Activated CD8-positive, alpha-beta memory T cell treated with anti-CD3 and anti-CD28 coated beads for 4 hours (primary cell): ENCODE measurements at regions not wholly inside any gene's neighbourhood (a gene's known extent, or its start where the extent isn't known, plus 50 kb on each side); places are given as distances from the start of the nearest gene placed in this dataset.
A peak's percentile ranks its signal among the peaks of the same experiment; 100 is the strongest.
"Not testable (repeated sequence)": the region's sequence is repeated elsewhere in the genome, so short reads cannot be mapped to it uniquely, and the experiment has no call there.

Experiments
- DNase-seq, 2 donors: peaks; one replicate each; pipeline ENCODE4 v3.0.0-alpha.2; 2020; ENCODE audit warnings: low read depth in 2 of 2

DNA sequence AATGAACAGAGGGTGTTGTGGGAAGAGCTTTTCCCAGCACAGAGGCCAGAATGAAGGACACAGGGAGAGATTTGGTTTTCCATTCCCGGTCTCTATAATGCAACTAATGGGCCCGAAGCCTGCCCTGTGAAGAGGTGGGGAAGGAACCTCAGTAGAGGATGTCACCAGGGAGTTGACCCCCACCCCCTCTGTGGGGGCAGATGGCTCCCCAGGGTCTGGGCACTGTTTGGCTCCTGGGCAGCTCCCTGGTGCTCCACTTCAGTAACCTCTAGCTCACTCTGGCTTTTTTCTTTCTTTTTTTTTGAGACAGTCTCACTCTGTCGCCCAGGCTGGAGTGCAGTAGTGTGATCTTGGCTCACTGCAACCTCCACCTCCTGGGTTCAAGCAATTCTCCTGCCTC is 109.1 kb upstream of the DLG1 start:
- DNase-seq = no peak

DNA sequence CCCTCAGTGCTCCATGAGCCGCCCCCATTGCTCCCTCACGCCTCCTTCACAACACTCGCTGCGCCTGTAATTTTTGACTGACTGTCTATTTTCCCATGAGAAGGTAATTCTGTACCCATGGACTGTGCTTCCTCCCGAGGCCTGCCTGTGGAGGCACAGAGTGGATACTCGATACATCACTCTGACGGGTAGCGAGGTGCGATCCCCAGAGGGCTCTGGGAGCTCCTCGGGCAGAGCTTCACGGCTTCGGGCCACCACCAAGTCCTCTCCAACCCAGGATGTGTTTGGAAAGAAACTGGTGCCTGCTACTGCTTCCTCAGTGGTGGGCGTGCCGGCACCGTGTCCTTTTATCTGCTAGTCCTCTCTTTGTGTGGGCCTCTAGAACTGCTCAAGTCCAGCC is 108.6 kb upstream of the DLG1 start:
- DNase-seq = no peak

DNA sequence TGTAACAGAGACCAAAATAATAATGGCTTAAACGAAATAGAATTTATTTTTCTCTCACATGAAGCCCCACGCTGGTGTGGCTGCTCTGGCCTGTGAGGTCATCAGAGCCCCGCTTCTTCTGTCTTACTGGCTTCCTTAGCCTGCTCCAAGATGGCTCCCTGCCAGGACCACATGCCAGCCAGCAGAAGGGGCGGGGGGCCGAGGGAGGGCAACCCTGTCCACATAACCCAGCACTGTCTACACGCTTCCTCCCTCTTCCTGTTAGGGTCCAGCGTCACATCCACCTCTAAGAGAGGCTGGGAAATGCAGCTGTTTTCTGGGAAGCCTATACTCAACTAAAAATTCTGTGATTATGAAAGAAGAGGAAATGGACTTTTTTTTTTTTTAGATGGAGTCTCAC is 107.9 kb upstream of the DLG1 start:
- no peak for DNase-seq

DNA sequence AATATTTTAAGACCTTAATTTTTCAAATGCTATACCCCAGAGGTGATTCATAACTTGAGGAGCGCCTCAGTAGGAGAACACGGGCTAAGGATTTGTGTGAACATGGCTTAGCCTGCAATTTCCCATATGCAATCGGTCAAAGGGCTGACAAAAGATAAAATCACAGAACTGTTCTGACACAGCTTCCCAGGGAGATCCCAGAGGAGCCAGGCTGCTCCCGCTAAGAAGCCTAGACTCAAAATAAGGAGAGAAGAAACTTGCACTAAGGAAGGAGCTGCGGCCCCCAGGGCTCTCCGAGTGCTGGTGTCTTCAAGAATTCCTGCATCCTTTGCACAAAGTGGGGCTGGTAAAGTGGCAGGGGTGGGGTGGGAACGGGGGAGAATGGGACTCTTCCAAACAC is 106.3 kb upstream of the DLG1 start:
- DNase-seq = no peak

DNA sequence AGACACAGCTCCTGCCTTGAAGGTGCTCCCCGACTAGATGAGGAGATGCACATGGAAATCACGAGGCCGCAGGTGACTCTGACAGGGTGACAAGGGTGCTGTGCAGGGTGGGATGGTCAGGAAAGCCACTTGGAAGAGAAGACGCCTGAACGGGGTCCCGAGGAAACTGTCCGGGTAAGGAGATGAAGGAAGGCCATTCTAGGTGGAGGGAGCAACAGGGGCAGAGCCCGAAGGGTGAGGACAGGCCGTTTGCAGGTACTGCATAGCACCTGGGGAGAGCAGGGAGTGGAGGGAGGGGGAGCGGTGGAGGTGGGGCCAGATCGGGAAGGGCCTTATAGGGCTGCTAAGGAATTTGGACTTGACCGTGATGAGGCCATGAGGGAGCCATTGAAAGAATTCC is 105.6 kb upstream of the DLG1 start:
- DNase-seq = no peak

DNA sequence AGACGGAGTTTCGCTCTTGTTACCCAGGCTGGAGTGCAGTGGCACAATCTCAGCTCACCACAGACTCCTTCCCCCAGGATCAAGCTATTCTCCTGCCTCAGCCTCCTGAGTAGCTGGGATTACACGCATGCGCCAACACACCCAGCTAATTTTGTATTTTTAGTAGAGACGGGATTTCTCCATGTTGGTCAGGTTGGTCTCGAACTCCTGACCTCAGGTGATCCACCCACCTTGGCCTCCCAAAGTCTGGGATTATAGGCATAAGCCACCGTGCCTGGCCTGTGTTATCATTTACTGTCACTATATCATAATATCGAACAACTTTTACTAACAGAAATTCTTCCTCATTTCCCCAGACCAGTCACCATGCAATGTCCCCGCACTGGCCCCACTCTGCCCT is 104.0 kb upstream of the DLG1 start:
- not testable (repeated sequence) for DNase-seq

DNA sequence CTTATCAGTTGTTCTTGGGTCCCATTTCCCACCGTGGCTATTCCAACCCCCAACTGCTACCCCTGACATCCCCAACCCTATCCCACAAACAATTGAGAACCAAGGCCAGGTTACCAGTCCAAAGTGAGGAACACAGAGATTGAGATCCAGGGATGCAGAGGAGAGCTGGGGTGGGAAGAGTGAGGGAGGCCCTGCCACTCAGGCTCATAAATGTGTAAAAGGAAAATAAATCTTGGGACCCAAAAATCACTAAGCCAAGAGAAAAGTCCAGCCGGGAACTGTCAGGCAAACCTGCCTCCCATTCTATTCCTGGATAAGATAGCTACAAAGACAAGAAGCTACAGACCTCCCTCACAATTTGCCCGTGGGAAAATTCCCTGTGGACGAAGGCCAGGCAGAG is 101.1 kb upstream of the DLG1 start:
- no peak for DNase-seq

DNA sequence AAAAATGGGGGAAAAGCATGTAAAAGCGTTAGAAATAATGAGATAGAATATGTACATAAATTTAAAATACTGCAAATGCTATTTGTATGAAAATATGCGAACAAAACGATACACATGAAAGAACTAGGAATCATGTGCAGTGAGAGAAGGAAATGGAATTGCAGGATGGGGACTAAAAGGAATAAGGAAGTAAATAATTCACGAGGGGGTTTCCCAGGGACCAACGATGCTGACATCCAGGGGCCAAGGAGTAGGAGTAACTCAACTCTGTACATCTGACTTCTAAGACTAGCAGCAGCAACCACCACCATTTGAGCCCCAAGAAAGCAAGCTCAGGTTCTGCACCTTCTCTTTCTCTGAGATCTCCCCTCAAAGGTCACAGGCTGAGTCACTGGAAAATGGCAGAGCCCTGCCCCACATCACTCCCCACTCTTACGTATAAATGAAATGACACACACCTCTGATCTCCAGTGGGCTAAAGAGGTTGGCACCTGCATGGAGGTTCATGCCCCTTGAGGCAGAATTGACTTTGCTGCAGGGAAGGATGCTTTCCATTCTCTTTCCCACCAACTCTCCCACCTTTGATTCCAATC is 100.0 kb upstream of the DLG1 start:
- DNase-seq = no peak

DNA sequence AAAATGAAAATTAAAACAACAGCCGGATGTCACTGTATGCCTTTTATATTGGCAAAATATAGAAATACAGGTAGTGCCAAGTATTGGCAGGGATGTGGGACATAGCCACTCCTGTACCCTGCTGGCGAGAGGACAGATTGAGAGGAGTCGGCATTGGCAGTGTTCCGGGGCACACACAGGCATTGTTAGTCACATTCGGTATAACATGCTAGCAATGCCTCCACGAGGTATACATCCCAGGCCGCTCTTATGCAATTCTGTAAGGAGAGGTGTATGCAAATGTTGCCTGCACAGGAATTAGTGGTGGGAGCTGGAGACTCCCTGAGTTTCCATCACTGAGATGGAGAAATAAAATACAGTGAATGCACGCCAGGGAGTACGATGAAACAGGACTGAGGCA is 99.4 kb upstream of the DLG1 start:
- DNase-seq = no peak

DNA sequence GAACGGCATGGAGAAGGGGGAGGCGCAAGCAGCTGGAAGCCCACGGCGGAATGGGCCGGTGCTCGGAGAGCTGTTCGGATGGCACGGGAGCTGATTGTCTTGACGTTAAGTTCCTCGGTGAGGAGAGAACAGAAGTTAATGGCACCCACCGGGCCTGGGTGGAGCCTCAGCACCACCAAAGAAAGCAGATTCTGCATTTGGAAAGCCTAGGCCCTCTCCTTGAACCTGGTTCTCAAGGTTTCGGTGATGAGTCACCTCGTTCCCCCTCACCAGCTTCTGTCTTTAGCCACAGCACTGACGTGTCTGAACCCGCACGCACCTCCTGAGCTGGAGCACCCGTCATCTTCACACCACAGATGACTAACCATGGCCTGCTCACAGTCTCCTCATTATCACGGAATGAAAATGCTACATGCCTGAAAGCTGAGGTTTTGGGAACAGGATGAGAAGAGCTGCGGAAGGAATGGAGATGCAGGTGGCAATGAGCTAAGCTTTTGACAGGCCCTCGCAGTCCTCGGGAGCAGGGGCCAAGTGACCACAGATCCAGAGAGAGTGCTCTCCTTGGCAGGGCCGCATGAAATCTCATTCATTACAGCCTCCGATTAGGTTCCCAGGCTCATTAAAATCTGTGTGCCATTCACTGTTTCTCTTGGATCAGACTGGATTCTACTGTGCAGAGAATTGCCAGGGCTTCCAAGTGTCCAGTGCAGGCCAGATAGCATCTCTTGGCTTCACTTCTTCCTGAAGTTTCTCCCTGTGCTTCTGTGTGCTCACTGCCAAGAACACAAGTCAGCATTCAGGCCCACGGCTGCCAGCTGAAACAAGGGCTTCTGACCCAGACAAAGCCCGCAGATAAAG is 96.3 kb upstream of the DLG1 start:
- DNase-seq = peak in 1 of 2 donors; percentile 22

DNA sequence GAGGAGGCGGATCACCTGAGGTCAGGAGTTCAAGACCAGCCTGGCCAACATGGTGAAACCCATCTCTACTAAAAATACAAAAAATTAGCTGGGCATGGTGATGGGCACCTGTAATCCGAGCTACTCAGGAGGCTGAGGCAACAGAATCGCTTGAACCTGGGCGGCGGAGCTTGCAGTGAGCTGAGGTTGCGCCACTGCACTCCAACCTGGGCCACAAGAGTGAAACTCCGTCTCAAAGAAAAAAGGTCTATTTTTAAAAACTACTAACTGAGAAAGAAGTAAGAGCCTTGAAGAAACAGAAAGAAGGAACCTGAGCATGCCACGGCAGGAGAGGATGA is 95.7 kb upstream of the DLG1 start:
- DNase-seq = not testable (repeated sequence)

DNA sequence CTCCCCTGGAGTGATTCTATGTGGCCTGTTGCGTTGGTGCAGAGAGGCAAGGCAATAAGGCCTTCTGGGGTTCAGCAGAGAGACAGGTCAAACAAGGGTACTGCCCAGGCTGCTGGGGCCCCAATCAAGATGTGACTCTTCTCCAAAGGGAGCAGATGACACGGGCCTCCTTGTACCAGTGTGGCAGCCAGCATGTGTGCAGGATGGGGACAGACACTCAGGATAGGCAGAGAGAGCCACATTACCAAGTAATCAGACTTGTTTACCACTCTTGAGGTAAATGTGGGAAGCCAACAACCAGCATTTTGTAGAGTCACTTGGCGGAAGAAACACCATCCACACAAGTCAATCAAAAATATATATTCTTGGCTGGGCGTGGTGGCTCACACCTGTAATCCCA is 95.3 kb upstream of the DLG1 start:
- no peak for DNase-seq

DNA sequence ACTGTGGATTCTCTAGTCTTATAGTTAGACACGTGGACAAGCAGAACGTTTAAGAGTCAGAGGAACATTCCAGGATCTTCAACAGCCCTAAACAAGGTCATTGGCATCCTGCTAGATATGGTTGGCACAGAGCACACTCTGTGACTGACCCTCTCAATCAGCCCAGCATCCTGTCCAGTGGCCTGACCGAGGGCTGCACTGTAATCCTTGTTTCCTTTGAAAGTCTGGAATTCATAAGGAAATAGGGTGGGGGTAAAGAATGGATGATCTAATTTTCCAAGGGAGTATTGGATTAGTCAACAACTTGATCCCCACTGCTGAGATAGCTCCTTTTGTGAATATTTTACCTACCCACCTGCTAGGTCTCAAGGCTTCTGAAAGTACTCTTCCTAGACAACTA is 94.5 kb upstream of the DLG1 start:
- DNase-seq = no peak

DNA sequence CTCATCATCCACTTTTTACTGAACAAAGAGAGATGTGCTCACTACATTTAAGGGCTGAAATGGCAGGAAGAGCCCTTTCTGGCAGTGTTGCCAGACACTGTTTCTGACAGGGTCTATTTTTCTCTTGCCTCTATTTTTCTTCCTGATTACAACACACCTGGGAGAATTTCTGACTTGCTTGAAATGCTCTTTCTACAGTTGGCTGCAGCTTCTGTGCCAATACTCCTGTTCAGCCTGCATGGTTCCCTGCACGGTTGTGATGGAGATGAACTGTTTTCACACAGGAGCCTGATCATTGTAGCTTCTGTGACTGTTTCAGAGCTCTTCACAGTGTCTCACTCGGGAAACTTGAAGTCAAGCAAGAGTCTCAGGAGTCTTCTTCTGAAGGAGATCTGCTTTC is 83.0 kb upstream of the DLG1 start:
- DNase-seq = no peak

DNA sequence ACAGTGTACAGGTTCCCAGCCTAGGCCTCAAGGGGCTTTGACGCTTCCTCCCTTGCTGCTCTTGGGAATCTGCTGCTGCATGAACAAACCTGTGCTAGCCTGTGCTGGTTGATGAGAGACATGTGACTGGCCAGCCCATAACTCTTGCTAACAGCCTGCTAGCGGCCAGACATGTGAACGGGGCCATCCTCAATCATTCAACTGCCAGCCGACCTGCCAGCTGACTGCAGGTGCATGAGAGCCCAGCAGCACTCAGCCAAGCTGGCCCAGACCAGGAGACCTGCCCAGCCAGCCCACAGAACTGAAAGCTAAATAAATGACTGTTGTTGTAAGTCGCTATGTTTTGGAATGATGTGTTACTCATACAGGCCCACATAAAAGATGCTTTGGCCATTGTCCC is 82.4 kb upstream of the DLG1 start:
- no peak for DNase-seq

DNA sequence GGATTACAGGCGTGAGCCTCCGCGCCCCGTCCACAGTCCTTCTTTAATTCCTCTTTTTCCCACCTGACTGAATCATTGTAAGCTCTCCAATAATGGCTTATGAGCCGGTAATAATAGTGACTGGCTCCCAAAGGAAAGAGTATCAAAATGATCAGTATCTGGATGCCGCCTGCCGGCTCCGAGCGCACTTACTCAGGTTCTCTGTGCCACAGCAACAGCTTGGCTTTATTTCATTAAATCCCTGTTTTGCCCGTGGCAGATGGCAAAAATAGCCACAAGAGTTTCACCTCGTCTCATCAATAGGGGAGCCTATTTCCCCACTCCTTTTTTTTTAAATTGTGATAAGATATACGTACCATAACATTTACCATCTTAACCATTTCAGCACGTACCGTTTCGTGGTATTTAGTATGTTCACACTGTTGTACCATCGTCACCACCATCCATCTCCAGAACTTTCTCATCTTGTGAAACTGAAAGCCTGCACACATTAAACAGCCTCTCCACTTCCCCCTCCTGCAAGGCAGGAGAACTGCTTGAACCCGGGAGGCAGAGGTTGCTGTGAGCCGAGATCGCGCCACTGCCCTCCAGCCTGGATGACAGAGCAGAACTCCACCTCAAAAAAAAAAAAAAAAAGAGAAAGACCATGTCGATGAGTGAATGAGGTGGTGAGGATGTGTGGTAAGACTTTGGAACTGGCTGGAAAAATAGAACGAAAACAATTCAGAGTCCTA is 80.7 kb upstream of the DLG1 start:
- DNase-seq = no peak

DNA sequence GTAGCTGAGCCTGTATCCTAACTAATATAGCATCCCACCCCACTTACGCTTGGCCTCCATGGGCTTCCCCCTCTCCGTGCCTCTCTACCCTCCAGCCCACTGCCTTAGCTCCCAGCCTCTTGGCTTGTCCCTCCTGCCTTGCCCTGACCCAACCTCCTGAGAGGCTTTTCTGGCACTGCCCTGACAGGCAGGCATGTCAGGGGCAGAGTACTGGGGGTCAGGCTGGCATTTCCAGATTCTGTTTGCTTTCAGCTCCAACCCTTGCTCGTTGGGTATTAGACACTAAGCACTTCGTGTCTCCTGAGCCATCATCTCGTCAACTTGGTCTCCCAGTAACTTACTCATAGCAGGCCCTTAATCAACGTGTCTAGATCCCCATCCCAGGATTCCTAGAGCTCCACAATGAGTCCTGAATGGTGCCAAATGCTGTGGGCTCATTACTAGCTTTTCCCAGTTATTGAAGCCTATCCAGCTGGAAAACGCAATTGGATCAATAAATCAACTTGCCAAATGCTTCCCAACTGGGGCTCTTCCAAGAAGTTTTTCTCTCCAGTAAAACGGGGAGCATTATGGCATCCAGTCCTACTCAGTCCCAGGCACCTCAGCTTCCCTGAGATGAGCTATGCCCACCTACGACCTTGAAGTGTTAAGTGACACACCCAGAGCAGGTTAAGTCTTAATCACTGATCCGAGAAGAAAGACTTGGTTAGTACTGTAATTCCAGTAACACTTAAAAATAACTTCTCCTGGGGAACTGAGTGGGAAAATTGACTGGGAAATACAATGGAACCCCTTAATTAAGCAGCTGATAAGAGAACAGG is 78.5 kb upstream of the DLG1 start:
- no peak for DNase-seq

DNA sequence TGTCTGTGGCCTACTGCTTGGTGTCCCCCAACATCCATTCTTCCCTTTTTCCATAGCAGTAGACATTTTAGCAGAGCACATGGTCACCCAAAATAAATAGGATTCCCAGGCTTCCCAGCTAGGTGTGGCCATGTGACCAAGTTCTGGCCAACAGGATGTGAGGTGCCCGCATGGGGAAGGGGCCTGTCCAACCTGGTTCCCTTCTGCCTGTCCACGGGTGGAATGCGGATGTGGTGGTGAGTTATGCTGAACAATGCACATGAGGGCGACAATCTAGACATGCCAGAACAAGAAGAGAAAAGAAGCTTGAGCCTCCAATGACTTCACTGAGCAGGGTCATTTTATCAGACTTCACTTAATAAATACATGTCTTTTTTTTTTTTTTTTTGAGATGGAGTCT is 77.6 kb upstream of the DLG1 start:
- no peak for DNase-seq

DNA sequence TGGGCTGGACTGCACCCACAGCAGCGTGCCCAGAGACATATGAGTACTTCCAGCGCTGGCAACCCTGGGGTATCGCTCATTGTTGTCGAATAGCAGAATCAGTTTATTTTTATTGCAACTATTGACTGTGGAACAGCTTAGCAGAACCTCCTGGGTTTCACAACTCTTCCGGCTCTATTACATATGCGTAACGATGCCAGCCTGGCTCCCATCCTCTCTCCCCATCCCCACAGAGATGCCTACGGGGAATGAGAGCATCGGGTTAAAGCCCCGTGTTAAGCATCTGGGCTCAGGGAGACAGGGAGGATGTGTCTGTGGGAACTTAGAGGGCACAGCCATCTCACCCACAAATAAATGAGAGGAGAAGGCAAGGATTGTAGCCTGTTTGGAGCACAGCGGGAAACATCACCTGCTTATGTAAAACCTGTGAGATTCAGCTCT is 76.6 kb upstream of the DLG1 start:
- DNase-seq = no peak

DNA sequence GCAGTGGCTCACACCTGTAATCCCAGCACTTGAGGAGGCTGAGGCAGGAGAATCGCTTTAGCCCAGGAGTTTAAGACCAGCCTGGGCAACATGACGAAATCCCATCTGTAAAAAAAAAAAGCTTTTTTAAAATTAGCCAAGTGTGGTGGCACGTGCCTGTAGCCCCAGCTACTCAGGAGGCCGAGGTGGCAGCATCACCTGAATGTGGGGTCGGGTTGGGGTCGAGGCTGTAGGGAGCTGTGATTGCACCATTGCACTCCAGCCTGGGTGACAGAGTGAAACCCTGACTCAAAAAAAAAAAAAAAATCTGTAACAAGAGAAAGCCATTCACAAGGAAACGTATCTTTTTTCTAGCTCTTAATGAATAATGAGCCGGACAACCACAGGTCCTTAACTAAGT is 74.7 kb upstream of the DLG1 start:
- DNase-seq = no peak

DNA sequence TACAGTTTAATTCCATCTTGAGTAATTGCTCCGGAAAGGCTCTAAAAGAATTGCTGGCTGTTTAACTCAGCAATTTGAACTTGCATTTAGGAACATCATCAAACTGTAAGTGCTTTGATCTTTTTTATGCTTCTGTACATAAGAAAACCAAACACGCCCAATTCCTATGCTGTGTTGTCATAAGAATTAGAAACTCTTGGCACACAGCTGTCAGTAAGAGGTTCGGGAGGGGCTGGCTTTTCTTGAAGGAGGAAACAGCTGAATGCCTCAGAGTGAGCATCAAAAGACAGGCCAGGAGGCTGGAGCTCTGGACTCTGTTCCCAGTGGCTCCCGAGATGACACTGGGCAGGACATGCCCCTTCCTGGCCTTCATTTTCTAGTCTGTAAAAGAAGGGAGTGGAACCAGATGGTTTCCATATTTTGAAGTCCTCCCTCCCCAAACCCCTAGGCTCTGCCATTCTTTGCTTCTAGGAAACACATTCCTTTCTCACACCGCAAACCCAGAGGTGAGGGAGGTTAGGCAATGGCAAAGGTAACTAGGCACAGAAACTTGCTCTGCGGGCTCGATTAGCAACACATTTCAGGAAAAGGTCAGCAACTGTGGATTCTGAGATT is 73.7 kb upstream of the DLG1 start:
- no peak for DNase-seq

DNA sequence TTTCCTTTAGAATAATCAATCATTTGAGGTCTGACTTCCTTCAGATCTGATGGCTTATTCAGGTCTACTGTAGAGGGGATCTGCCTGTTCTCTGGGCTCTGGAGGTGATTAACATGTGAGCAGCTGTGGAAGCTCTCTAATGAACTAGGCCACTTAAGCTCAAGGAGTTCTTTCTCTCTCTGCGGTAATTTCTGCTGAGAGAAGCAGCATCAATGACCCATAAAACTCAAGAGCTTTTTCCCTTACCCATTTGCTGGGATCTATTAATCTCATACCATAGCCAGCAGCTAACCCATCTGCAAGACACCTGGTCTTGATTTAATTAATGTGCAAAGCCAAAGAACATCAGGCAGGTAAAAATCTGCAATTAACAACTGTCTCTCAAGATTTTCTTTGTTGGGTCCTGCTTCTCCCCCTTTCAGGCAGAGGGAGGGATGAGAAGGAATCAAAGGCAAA is 73.2 kb upstream of the DLG1 start:
- DNase-seq = no peak
